ENCODE measurements at regions not wholly inside any gene's neighbourhood (a gene's known extent, or its start where the extent isn't known, plus 50 kb on each side); places are given as distances from the start of the nearest gene placed in this dataset.

- Mint-ChIP-seq H3K27ac (ENCODE audit: unreplicated experiment) (no peak overlapping the region), H3K4me1 (ENCODE audit: low read depth, unreplicated experiment) (peaks cover 22% of the 10 kb centered on the region), H3K27me3 (ENCODE audit: unreplicated experiment) (no peaks in the 10 kb centered on the region), H3K4me3 (ENCODE audit: unreplicated experiment) (no peak overlapping the region), H3K36me3 (ENCODE audit: unreplicated experiment) (no peaks in the 10 kb centered on the region), H3K9me3 (ENCODE audit: unreplicated experiment) (peaks cover 2% of the 10 kb centered on the region)
- no peak for DNase-seq
- no peak for TF ChIP-seq CTCF (IDR thresholded peaks at IDR 0.05; ENCODE audit: partially characterized antibody, unreplicated experiment)
Measured at GRCh38 chr6:139984317-139984716, 609.9 kb upstream of the CITED2 start.

- H3K27me3 Mint-ChIP-seq (ENCODE audit: unreplicated experiment), result no peaks in the 10 kb centered on the region
- peaks cover 22% of the 10 kb centered on the region for H3K4me1 Mint-ChIP-seq (ENCODE audit: low read depth, unreplicated experiment)
- H3K27ac Mint-ChIP-seq (ENCODE audit: unreplicated experiment), result no peak overlapping the region
- no peak overlapping the region for H3K4me3 Mint-ChIP-seq (ENCODE audit: unreplicated experiment)
- H3K9me3 Mint-ChIP-seq (ENCODE audit: unreplicated experiment), result peaks cover 2% of the 10 kb centered on the region
- no peak for TF ChIP-seq CTCF (IDR thresholded peaks at IDR 0.05; ENCODE audit: partially characterized antibody, unreplicated experiment)
- H3K36me3 Mint-ChIP-seq (ENCODE audit: unreplicated experiment), result no peaks in the 10 kb centered on the region
- no peak for DNase-seq
Measured at GRCh38 chr6:139983555-139984276, 609.3 kb upstream of the CITED2 start.

- H3K27ac Mint-ChIP-seq (ENCODE audit: unreplicated experiment), result peak overlapping the region; percentile 87
- H3K4me1 Mint-ChIP-seq (ENCODE audit: low read depth, unreplicated experiment), result peaks cover 22% of the 10 kb centered on the region
- no peak for DNase-seq
- no peaks in the 10 kb centered on the region for H3K27me3 Mint-ChIP-seq (ENCODE audit: unreplicated experiment)
- peak overlapping the region; percentile 20 for H3K4me3 Mint-ChIP-seq (ENCODE audit: unreplicated experiment)
- H3K36me3 Mint-ChIP-seq (ENCODE audit: unreplicated experiment), result no peaks in the 10 kb centered on the region
- peaks cover 2% of the 10 kb centered on the region for H3K9me3 Mint-ChIP-seq (ENCODE audit: unreplicated experiment)
- TF ChIP-seq CTCF (IDR thresholded peaks at IDR 0.05; ENCODE audit: partially characterized antibody, unreplicated experiment), result no peak
Measured at GRCh38 chr6:139982652-139983295, 608.3 kb upstream of the CITED2 start.

- no peak for TF ChIP-seq CTCF (IDR thresholded peaks at IDR 0.05; ENCODE audit: partially characterized antibody, unreplicated experiment)
- peaks cover 22% of the 10 kb centered on the region for H3K4me1 Mint-ChIP-seq (ENCODE audit: low read depth, unreplicated experiment)
- H3K27me3 Mint-ChIP-seq (ENCODE audit: unreplicated experiment), result no peaks in the 10 kb centered on the region
- H3K4me3 Mint-ChIP-seq (ENCODE audit: unreplicated experiment), result peak overlapping the region; percentile 44
- no peak for DNase-seq
- peaks cover 2% of the 10 kb centered on the region for H3K9me3 Mint-ChIP-seq (ENCODE audit: unreplicated experiment)
- no peaks in the 10 kb centered on the region for H3K36me3 Mint-ChIP-seq (ENCODE audit: unreplicated experiment)
- peak overlapping the region; percentile 71 for H3K27ac Mint-ChIP-seq (ENCODE audit: unreplicated experiment)
Measured at GRCh38 chr6:139982195-139982594, 607.7 kb upstream of the CITED2 start.

- peak overlapping the region; percentile 71 for H3K27ac Mint-ChIP-seq (ENCODE audit: unreplicated experiment)
- peaks cover 2% of the 10 kb centered on the region for H3K9me3 Mint-ChIP-seq (ENCODE audit: unreplicated experiment)
- H3K4me3 Mint-ChIP-seq (ENCODE audit: unreplicated experiment), result peak overlapping the region; percentile 44
- H3K36me3 Mint-ChIP-seq (ENCODE audit: unreplicated experiment), result no peaks in the 10 kb centered on the region
- TF ChIP-seq CTCF (IDR thresholded peaks at IDR 0.05; ENCODE audit: partially characterized antibody, unreplicated experiment), result no peak
- DNase-seq, result peak; percentile 27
- H3K27me3 Mint-ChIP-seq (ENCODE audit: unreplicated experiment), result no peaks in the 10 kb centered on the region
- peaks cover 22% of the 10 kb centered on the region for H3K4me1 Mint-ChIP-seq (ENCODE audit: low read depth, unreplicated experiment)
Measured at GRCh38 chr6:139981768-139982181, 607.3 kb upstream of the CITED2 start.

Measured in glutamatergic neuron (in vitro differentiated cells).